Urothelium cell line (cell line): ENCODE measurements at regions not wholly inside any gene's neighbourhood (a gene's known extent, or its start where the extent isn't known, plus 50 kb on each side); places are given as distances from the start of the nearest gene placed in this dataset.

ENCODE experiments used
- DNase-seq: peaks from one replicate; pipeline ENCODE4 v3.0.0; 2011; ENCODE audit warnings: low spot score, mixed read lengths
- FAIRE-seq: peaks from 2 replicates; lab custom pipeline; 2011; peaks lifted over from hg19 to GRCh38; lab: Jason Lieb, UNC

- no peak for DNase-seq
Measured at GRCh38 chr3:110710603-110711002, 361.0 kb upstream of the NECTIN3 start.

DNA sequence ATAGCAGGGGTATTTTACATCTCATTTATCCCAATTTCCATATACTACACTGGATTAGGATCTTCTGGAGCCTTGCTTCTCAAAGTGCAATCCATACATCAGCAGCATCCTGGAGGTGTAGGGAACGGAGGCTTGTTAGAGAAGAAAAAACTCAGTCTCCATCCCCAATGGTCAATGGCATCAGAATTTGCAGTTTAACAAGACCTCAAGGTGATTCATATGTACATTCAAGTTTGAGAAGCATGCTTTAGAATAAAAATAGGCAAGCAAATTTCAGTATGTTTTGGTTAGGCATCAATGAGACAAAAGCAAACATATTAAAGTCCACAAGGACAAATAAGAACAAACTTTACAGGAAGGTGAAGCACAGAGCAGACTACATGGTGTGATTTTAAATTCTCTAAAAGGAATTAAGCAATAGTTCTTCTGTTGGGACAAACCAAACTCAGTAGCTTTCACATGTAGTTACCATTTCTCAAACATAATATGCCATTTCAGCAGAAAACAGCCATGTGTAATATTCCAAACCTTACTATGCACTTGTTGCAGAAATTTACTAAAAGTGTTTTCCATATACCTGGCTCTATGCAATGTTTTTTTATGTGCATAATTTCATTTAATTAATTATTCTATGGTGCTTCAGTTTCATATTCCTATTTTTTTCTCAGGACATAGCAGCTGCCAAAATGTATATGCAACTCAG, 360.3 kb upstream of the NECTIN3 start:
- no peak for FAIRE-seq
- DNase-seq = no peak

More at GRCh38 chr3:110710603-110711002, 361.0 kb upstream of the NECTIN3 start:
- FAIRE-seq = peak; percentile 13

- no peak for DNase-seq
- no peak for FAIRE-seq
Measured at GRCh38 chr3:110711851-110712516, 359.6 kb upstream of the NECTIN3 start.

- DNase-seq (no peak), FAIRE-seq (no peak)
Measured at GRCh38 chr3:110727056-110727455, 344.6 kb upstream of the NECTIN3 start.

DNA sequence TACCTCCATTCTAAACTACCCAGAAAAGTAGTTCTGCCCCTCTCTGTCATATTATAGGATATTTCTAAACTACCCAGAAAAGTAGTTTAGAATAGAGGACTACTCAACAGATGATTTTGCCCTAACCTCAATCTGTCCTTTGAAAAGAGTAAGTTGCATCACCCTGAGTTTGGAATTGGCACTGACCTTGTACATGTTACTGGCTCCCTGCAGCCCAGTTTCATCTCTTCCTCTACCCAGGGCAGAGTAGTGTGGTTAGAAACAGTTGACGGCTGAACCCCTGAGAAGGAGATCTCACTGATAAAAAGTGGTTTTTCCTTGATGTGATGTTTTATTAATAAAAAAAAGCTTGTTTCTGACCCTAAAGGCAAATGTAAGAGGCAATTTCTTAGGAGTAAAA, 340.5 kb upstream of the NECTIN3 start:
- FAIRE-seq (no peak), DNase-seq (no peak)

DNA sequence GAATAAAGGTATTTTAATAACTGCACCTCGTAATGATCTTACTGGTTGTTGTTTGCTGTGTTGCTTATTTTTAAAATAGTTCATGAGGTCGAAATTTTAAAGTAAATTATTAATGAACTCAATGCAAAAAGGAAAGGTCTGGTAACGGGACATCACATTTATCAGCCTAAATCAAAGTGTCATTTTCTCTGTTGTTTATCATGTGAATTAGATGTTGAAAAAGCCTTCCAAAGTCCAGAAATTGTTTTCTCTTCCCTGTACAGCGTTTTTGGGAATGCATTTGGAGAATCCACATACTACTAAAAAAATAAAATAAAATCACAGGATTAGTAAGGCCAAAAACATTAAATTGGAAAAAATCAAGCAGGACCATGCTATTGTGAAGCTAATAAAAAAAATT, 339.2 kb upstream of the NECTIN3 start:
- DNase-seq = no peak
- no peak for FAIRE-seq

DNA sequence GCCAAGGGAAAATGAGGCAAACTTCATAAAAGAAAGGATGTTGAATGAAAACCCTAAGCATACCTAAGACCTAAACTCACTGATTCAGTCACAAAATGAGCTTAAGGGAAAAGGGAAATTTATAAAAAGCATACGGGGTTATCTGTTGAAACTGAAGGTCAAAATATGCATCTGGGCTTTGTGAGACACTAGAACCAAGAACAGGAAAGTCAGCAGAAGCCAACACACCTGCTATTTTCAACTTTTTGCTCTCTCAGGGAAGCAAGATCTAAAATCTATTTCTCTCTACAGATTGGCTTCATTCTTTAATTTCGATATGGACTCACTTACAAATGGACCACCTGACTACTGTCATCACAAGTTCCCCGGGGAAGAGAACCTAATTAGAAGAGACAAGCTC, 338.6 kb upstream of the NECTIN3 start:
- FAIRE-seq (no peak), DNase-seq (no peak)

DNA sequence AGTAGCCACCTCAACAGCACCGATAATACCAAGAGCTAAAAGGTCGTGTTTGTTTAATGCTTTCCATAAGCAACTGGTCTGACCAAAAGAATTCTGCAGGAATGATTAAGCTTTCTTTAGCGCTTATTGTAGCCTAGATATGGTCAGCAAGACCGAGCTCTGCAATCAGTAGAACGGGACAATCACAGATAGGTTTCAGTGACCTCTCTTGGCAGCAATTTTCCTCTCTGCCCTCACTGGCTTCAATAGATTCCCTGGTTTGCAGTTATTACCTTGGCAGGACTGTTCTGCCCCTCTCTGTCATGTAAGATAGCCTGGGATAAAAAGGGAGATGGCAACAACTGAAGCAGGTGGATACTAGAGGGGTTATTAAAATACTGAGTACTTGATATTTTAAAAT, 337.1 kb upstream of the NECTIN3 start:
- no peak for FAIRE-seq
- DNase-seq = no peak

DNA sequence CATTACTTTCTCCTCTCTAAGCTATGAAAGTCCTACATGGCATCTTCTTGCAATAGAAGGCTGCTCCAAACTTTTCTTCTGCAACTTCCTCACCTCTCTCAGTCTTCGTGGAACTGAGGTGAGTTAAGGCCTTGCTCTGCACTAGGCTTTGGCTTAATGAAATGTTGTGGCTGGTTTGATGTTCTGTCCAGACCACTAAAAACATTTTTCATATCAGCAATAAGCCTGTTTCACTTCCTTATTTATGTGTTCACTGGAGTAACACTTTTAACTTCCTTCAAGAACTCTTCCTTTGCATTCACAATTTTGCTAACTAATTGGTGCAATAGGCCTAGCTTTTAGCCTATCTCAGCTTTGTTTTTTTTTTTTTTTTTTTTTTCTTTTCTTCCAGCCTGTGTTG, 335.3 kb upstream of the NECTIN3 start:
- no peak for DNase-seq
- no peak for FAIRE-seq

DNA sequence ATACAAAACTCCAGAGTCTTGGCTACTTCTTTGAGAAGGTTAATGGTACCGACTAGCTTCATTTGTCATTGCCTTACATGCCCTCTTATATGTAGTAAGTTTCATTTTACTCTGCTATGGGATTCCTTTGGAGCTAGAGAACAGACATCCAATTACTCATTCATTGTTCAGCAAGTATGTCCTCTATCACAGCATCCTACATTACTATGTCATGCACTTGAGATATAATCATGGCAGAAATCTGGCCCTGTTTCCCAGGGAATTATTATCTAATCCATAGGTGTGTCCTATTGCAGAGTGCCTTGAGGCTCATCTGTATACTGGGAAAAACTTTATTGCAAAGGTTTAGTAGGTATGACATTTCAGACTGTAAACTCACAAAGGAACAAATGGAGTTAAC, 333.1 kb upstream of the NECTIN3 start:
- FAIRE-seq (no peak), DNase-seq (no peak)

DNA sequence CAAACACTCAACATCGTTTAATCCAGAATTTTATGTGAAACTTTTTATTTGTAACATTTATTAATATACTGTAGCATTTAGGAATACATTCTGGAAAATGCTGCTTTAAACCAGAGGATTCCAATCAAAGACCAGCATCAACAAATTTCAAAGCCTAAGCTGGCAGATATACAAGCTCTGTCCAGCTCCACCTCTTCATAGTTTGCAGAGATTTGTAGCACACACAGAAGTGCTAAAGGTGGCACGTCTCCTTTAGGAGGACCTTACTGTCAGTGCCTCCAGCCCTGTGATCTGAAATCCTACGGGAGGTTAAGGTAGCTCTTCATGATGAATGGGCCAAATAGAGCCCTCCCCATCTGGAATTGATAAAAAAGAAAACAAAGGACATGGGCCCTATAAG, 329.7 kb upstream of the NECTIN3 start:
- DNase-seq (no peak), FAIRE-seq (no peak)

DNA sequence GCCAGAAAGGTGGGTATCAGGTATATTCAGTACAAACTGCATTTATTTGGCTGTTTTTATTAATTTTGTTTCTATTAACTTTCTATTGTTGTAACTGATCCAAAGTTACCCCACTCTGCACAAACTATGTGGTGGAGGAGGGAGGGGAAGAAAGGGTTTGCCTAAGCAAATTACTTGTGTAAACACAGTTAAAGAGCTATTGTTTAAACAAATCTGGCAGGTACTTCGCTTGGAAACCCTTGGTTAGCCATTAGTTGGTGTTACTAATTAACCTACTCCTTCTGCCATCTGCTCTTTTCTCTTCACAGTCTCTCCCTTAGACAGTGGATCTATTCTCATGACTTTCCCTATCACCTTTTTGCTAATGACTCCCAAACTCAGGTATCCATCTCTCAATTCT, 328.4 kb upstream of the NECTIN3 start:
- FAIRE-seq = no peak
- no peak for DNase-seq

DNA sequence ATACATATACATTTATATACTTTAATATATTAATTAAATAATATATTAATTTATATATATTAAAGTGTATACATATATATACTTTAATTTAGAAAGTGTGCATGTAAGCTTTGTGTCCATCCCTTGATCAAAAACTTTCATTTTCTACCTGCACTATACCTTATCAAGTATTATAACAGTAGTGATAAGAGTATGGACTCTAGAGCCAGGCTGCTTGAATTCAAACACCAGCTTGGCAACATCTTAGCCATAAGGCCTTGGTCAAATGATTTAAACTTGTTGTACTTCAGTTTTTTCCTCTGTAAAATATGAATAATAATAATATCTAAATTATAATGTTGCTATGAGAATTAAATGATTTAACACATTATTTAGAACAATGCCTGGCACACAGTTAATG, 327.6 kb upstream of the NECTIN3 start:
- DNase-seq = no peak
- FAIRE-seq = no peak

DNA sequence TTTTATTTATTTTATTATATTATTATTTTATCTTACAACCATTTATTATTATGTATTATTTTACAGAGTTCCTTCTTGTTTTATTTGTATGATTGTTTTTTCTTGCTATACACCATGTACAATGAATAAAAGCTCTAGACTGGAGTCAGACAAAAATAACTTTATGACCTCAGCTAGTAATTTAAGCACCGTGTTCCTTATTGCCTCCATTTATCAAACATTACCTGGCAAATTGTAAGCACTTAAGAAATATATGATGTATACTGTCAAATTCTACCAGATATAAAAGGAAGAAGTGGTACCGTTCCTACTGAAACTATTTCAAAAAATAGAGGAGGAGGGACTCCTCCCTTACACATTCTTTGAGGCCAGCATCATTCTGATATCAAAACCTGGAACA, 326.9 kb upstream of the NECTIN3 start:
- DNase-seq (no peak), FAIRE-seq (no peak)

DNA sequence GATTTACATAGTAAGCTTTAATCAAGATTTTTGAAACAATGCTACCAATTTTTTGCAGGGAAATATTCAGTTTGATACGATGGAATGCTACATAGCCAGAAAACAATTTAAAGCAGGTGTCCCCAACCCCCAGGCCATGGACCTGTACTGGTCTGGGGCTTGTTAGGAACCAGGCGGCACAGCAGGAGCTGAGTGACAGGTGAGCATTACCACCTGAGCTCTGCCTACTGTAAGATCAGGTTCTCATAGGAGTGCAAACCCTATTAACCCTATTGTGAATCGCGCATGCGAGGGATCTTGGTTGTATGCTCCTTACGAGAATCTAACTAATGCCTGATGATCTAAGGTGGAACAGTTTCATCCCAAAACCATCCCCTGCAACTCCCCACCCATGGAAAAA, 322.6 kb upstream of the NECTIN3 start:
- FAIRE-seq = no peak

GRCh38 chr3:110750201-110750600, 321.4 kb upstream of the NECTIN3 start:
- FAIRE-seq (no peak), DNase-seq (no peak)

More for the DNA sequence above, 322.6 kb upstream of the NECTIN3 start:
- DNase-seq = no peak

- FAIRE-seq (no peak), DNase-seq (no peak)
Measured at GRCh38 chr3:110752307-110752706, 319.3 kb upstream of the NECTIN3 start.

GRCh38 chr3:110753516-110753915, 318.1 kb upstream of the NECTIN3 start:
- FAIRE-seq (no peak), DNase-seq (no peak)

- DNase-seq (no peak), FAIRE-seq (no peak)
Measured at GRCh38 chr3:110754212-110754916, 317.3 kb upstream of the NECTIN3 start.

GRCh38 chr3:110755345-110755744, 316.3 kb upstream of the NECTIN3 start:
- DNase-seq (no peak), FAIRE-seq (no peak)

GRCh38 chr3:110756705-110757104, 314.9 kb upstream of the NECTIN3 start:
- DNase-seq = no peak
- no peak for FAIRE-seq

DNA sequence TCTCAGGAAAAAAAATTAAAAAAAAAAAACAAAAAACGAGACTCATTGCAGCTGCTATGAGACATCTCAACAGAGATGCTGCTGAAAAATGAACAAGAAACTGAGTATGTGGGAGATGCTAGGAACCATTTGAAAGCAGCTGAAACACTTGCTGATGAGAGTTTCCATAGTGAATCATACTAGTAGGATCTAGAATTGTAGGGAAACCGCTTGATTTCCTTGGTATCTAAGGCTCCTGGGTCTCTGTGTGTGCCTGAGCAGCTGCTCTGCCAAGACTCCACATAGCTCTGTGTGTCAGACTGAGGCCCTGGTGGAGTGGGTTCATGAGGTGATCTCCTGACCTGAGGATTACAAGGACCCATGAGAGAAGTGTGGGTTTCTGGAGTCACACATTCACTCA, 313.4 kb upstream of the NECTIN3 start:
- FAIRE-seq (no peak), DNase-seq (no peak)
